Body of pancreas (tissue), 4 donors: ENCODE measurements at regions not wholly inside any gene's neighbourhood (a gene's known extent, or its start where the extent isn't known, plus 50 kb on each side); places are given as distances from the start of the nearest gene placed in this dataset.

Source experiments
- CTCF ChIP-seq, 7 experiments: fragments of 450-650 bp in 4 of 7; fragments of 200-600 bp in 3 of 7; sonication (generic) in 3 of 7; IDR thresholded peaks; one replicate each; pipeline ENCODE4 v1.5.1; 2016 to 2019; ENCODE audit warnings: antibody characterized with exemption in 7 of 7
- POLR2A ChIP-seq, 3 donors: fragments of 450-650 bp; IDR thresholded peaks; one replicate each; pipeline ENCODE4 v1.6.1; 2016; ENCODE audit warnings: antibody characterized with exemption in 3 of 3, mild to moderate bottlenecking in 2 of 3

GRCh38 chr10:124324451-124324850, 94.3 kb downstream of the OAT start:
- TF ChIP-seq CTCF (IDR thresholded peaks at IDR 0.05) (no peak), POLR2A (IDR thresholded peaks at IDR 0.05) (no peak)
